ENCODE measurements at regions not wholly inside any gene's neighbourhood (a gene's known extent, or its start where the extent isn't known, plus 50 kb on each side); places are given as distances from the start of the nearest gene placed in this dataset.

DNA sequence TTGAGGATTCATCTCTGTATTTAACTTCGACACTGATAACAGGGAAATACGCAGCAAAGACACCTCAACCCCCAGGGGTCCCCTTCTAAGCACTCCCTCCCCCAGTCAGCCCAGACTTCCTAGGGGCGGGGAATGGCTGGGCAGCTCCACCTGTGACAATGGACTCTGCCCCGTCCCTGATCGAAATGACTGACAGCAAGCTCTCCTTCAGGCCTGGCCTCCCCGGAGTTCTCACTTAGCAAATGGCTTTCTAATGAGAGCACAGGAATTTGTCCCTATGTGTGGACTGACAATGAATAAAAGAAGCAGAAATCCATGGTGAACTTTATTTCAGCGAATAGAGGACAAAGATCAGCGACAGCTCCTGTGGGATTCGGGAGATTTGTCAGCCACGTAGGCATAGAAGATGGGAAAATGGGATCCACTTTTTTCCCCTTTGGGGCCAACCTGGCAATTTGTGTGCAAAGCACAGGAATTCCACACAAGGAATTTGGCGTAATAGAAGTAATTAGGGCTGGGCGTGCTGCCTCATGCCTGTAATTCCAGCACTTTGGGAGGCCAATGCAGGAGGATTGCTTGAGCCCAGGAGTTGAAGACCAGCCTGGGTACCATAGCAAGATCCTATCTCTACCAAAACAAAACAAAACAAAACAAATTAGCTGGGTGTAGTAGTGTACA is 63.8 kb downstream of the TNFAIP2 start (continued):
- TF ChIP-seq GFI1 (CRISPR knock-in tag; IDR thresholded peaks at IDR 0.05; ENCODE audit: borderline replicate concordance) (no peak), ATF1 (CRISPR knock-in tag; IDR thresholded peaks at IDR 0.05) (no peak), RCOR2 (CRISPR knock-in tag; IDR thresholded peaks at IDR 0.05) (0 out of 2 replicates have a peak, but pooled peaks have one; percentile 13), SETDB1 (CRISPR knock-in tag; IDR thresholded peaks at IDR 0.05; ENCODE audit: borderline replicate concordance) (no peak), HOXD1 (CRISPR knock-in tag; IDR thresholded peaks at IDR 0.05) (no peak), ZMYM2 (CRISPR knock-in tag; IDR thresholded peaks at IDR 0.05) (0 out of 2 replicates have a peak, but pooled peaks have one; percentile 16), CAMTA2 (CRISPR knock-in tag; IDR thresholded peaks at IDR 0.05; ENCODE audit: borderline replicate concordance) (no peak), PCBP1 (IDR thresholded peaks at IDR 0.05; ENCODE audit: borderline replicate concordance, low read depth, low read length) (no peak), ZNF891 (CRISPR knock-in tag; IDR thresholded peaks at IDR 0.05) (no peak), TARDBP (CRISPR knock-in tag; IDR thresholded peaks at IDR 0.05) (no peak), JUND (CRISPR knock-in tag; IDR thresholded peaks at IDR 0.05) (no peak), THAP9 (CRISPR knock-in tag; IDR thresholded peaks at IDR 0.05; ENCODE audit: borderline replicate concordance) (no peak), ATF6 (CRISPR knock-in tag; conservative IDR thresholded peaks at IDR 0.05) (no peak), FLYWCH1 (CRISPR knock-in tag; IDR thresholded peaks at IDR 0.05) (no peak), IKZF4 (CRISPR knock-in tag; IDR thresholded peaks at IDR 0.05; ENCODE audit: borderline replicate concordance, low read depth, not compliant biosample characterization) (no peak), IRF1 (CRISPR knock-in tag; IDR thresholded peaks at IDR 0.05; ENCODE audit: low read depth) (no peak), SMAD9 (CRISPR knock-in tag; IDR thresholded peaks at IDR 0.05) (no peak), ZNF430 (CRISPR knock-in tag; IDR thresholded peaks at IDR 0.05) (0 out of 2 replicates have a peak, but pooled peaks have one; percentile 49), DNMT1 (CRISPR knock-in tag; IDR thresholded peaks at IDR 0.05) (no peak), TCF7 (IDR thresholded peaks at IDR 0.05; ENCODE audit: low read depth) (no peak)
- TF ChIP-seq, protein P1, sequence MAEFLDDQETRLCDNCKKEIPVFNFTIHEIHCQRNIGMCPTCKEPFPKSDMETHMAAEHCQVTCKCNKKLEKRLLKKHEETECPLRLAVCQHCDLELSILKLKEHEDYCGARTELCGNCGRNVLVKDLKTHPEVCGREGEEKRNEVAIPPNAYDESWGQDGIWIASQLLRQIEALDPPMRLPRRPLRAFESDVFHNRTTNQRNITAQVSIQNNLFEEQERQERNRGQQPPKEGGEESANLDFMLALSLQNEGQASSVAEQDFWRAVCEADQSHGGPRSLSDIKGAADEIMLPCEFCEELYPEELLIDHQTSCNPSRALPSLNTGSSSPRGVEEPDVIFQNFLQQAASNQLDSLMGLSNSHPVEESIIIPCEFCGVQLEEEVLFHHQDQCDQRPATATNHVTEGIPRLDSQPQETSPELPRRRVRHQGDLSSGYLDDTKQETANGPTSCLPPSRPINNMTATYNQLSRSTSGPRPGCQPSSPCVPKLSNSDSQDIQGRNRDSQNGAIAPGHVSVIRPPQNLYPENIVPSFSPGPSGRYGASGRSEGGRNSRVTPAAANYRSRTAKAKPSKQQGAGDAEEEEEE (CRISPR knock-in tag; IDR thresholded peaks at IDR 0.05; ENCODE audit: borderline replicate concordance), result no peak

Measured in HepG2 (cell line).